ENCODE measurements at regions not wholly inside any gene's neighbourhood (a gene's known extent, or its start where the extent isn't known, plus 50 kb on each side); places are given as distances from the start of the nearest gene placed in this dataset.

- Histone ChIP-seq H3K36me3 (ENCODE audit: control insufficient read depth in 2 of 3, insufficient read depth in 3 of 3, low read length in 3 of 3) (no peaks in the 10 kb centered on the region), H3K27ac (ENCODE audit: low read depth, low read length) (no peak overlapping the region), H3K27me3 (ENCODE audit: control insufficient read depth in 2 of 2, insufficient read depth in 2 of 2, low read length in 2 of 2) (no peaks in the 10 kb centered on the region), H3K4me1 (ENCODE audit: control insufficient read depth in 2 of 2, insufficient read depth in 2 of 2, low read length in 2 of 2) (no peaks in the 10 kb centered on the region), H3K4me3 (ENCODE audit: low read length) (no peak overlapping the region), H3K9me3 (ENCODE audit: control insufficient read depth in 2 of 3, low read length in 3 of 3) (no peaks in the 10 kb centered on the region)
- intact Hi-C loops (cut with micrococcal nuclease), result no loop called here
- POLR2A ChIA-PET, result no interaction called here
- Mint-ChIP-seq H3K9me3 (peaks cover 0 to 5% (median 0%) of the 10 kb centered on the region in 11 donors), H3K4me1 (no peaks in the 10 kb centered on the region), H3K4me3 (no peak overlapping the region), H3K36me3 (no peaks in the 10 kb centered on the region), H3K27me3 (no peaks in the 10 kb centered on the region), H3K27ac (no peak overlapping the region)
- DNase-seq, result no peak
- CTCF ChIA-PET, result no interaction called here
- ATAC-seq, result no peak
These were observed 547.2 kb downstream of the MAT2B start for GRCh38 chr5:164052536-164053093.

GRCh38 chr5:164053123-164053522 is 547.7 kb downstream of the MAT2B start:
- no peak overlapping the region for H3K4me3 ChIP-seq (ENCODE audit: low read length)
- H3K4me3 Mint-ChIP-seq, result no peak overlapping the region
- H3K27ac Mint-ChIP-seq, result no peak overlapping the region
- DNase-seq, result no peak
- ATAC-seq, result no peak
- H3K4me1 ChIP-seq (ENCODE audit: control insufficient read depth in 2 of 2, insufficient read depth in 2 of 2, low read length in 2 of 2), result no peaks in the 10 kb centered on the region
- H3K36me3 Mint-ChIP-seq, result no peaks in the 10 kb centered on the region
- no peak overlapping the region for H3K27ac ChIP-seq (ENCODE audit: low read depth, low read length)
- H3K4me1 Mint-ChIP-seq, result no peaks in the 10 kb centered on the region
- peaks cover 0 to 5% (median 0%) of the 10 kb centered on the region in 11 donors for H3K9me3 Mint-ChIP-seq
- intact Hi-C loops (cut with micrococcal nuclease), result no loop called here
- no peaks in the 10 kb centered on the region for H3K27me3 ChIP-seq (ENCODE audit: control insufficient read depth in 2 of 2, insufficient read depth in 2 of 2, low read length in 2 of 2)
- H3K27me3 Mint-ChIP-seq, result no peaks in the 10 kb centered on the region
- ChIA-PET CTCF (no interaction called here), POLR2A (no interaction called here)
- no peaks in the 10 kb centered on the region for H3K36me3 ChIP-seq (ENCODE audit: control insufficient read depth in 2 of 3, insufficient read depth in 3 of 3, low read length in 3 of 3)
- H3K9me3 ChIP-seq (ENCODE audit: control insufficient read depth in 2 of 3, low read length in 3 of 3), result no peaks in the 10 kb centered on the region

- no peaks in the 10 kb centered on the region for H3K27me3 Mint-ChIP-seq
- H3K4me3 Mint-ChIP-seq, result no peak overlapping the region
- Histone ChIP-seq H3K9me3 (ENCODE audit: control insufficient read depth in 2 of 3, low read length in 3 of 3) (no peaks in the 10 kb centered on the region), H3K4me1 (ENCODE audit: control insufficient read depth in 2 of 2, insufficient read depth in 2 of 2, low read length in 2 of 2) (no peaks in the 10 kb centered on the region), H3K27me3 (ENCODE audit: control insufficient read depth in 2 of 2, insufficient read depth in 2 of 2, low read length in 2 of 2) (no peaks in the 10 kb centered on the region), H3K36me3 (ENCODE audit: control insufficient read depth in 2 of 3, insufficient read depth in 3 of 3, low read length in 3 of 3) (no peaks in the 10 kb centered on the region), H3K27ac (ENCODE audit: low read depth, low read length) (no peak overlapping the region), H3K4me3 (ENCODE audit: low read length) (no peak overlapping the region)
- ChIA-PET POLR2A (no interaction called here), CTCF (no interaction called here)
- ATAC-seq (no peak), DNase-seq (no peak)
- peaks cover 0 to 10% (median 0%) of the 10 kb centered on the region in 11 donors for H3K9me3 Mint-ChIP-seq
- H3K4me1 Mint-ChIP-seq, result no peaks in the 10 kb centered on the region
- no peak overlapping the region for H3K27ac Mint-ChIP-seq
- intact Hi-C loops (cut with micrococcal nuclease), result no loop called here
- no peaks in the 10 kb centered on the region for H3K36me3 Mint-ChIP-seq
These were observed 549.0 kb downstream of the MAT2B start for GRCh38 chr5:164054461-164054860.

GRCh38 chr5:164057121-164057520 is 551.7 kb downstream of the MAT2B start:
- H3K4me3 Mint-ChIP-seq, result no peak overlapping the region
- no peaks in the 10 kb centered on the region for H3K36me3 Mint-ChIP-seq
- DNase-seq (no peak), ATAC-seq (no peak)
- H3K27ac Mint-ChIP-seq, result no peak overlapping the region
- H3K9me3 Mint-ChIP-seq, result peaks cover 0 to 20% (median 0%) of the 10 kb centered on the region in 11 donors
- CTCF ChIA-PET, result no interaction called here
- no peaks in the 10 kb centered on the region for H3K4me1 ChIP-seq (ENCODE audit: control insufficient read depth in 2 of 2, insufficient read depth in 2 of 2, low read length in 2 of 2)
- H3K9me3 ChIP-seq (ENCODE audit: control insufficient read depth in 2 of 3, low read length in 3 of 3), result no peaks in the 10 kb centered on the region
- POLR2A ChIA-PET, result no interaction called here
- no peaks in the 10 kb centered on the region for H3K27me3 Mint-ChIP-seq
- intact Hi-C loops (cut with micrococcal nuclease), result no loop called here
- no peaks in the 10 kb centered on the region for H3K4me1 Mint-ChIP-seq
- no peak overlapping the region for H3K4me3 ChIP-seq (ENCODE audit: low read length)
- H3K27ac ChIP-seq (ENCODE audit: low read depth, low read length), result no peak overlapping the region
- H3K27me3 ChIP-seq (ENCODE audit: control insufficient read depth in 2 of 2, insufficient read depth in 2 of 2, low read length in 2 of 2), result no peaks in the 10 kb centered on the region
- no peaks in the 10 kb centered on the region for H3K36me3 ChIP-seq (ENCODE audit: control insufficient read depth in 2 of 3, insufficient read depth in 3 of 3, low read length in 3 of 3)

- POLR2A ChIA-PET, result no interaction called here
- DNase-seq, result no peak
- Histone ChIP-seq H3K4me3 (ENCODE audit: low read length) (no peak overlapping the region), H3K36me3 (ENCODE audit: control insufficient read depth in 2 of 3, insufficient read depth in 3 of 3, low read length in 3 of 3) (no peaks in the 10 kb centered on the region), H3K27me3 (ENCODE audit: control insufficient read depth in 2 of 2, insufficient read depth in 2 of 2, low read length in 2 of 2) (no peaks in the 10 kb centered on the region), H3K4me1 (ENCODE audit: control insufficient read depth in 2 of 2, insufficient read depth in 2 of 2, low read length in 2 of 2) (no peaks in the 10 kb centered on the region), H3K27ac (ENCODE audit: low read depth, low read length) (no peak overlapping the region), H3K9me3 (ENCODE audit: control insufficient read depth in 2 of 3, low read length in 3 of 3) (no peaks in the 10 kb centered on the region)
- Mint-ChIP-seq H3K9me3 (peaks cover 0 to 20% (median 0%) of the 10 kb centered on the region in 11 donors), H3K27ac (no peak overlapping the region), H3K27me3 (no peaks in the 10 kb centered on the region), H3K4me1 (no peaks in the 10 kb centered on the region), H3K36me3 (no peaks in the 10 kb centered on the region), H3K4me3 (no peak overlapping the region)
- CTCF ChIA-PET, result no interaction called here
- intact Hi-C loops (cut with micrococcal nuclease), result no loop called here
- no peak for ATAC-seq
These were observed 553.2 kb downstream of the MAT2B start for GRCh38 chr5:164058621-164059020.

GRCh38 chr5:164059471-164059870 is 554.1 kb downstream of the MAT2B start:
- H3K4me3 ChIP-seq (ENCODE audit: low read length), result no peak overlapping the region
- POLR2A ChIA-PET, result no interaction called here
- Mint-ChIP-seq H3K9me3 (peaks cover 0 to 20% (median 0%) of the 10 kb centered on the region in 11 donors), H3K4me3 (no peak overlapping the region), H3K27ac (no peak overlapping the region), H3K4me1 (no peaks in the 10 kb centered on the region), H3K27me3 (no peaks in the 10 kb centered on the region), H3K36me3 (no peaks in the 10 kb centered on the region)
- no peaks in the 10 kb centered on the region for H3K27me3 ChIP-seq (ENCODE audit: control insufficient read depth in 2 of 2, insufficient read depth in 2 of 2, low read length in 2 of 2)
- H3K36me3 ChIP-seq (ENCODE audit: control insufficient read depth in 2 of 3, insufficient read depth in 3 of 3, low read length in 3 of 3), result no peaks in the 10 kb centered on the region
- H3K27ac ChIP-seq (ENCODE audit: low read depth, low read length), result no peak overlapping the region
- ATAC-seq (no peak), DNase-seq (no peak)
- H3K9me3 ChIP-seq (ENCODE audit: control insufficient read depth in 2 of 3, low read length in 3 of 3), result no peaks in the 10 kb centered on the region
- intact Hi-C loops (cut with micrococcal nuclease), result no loop called here
- CTCF ChIA-PET, result no interaction called here
- no peaks in the 10 kb centered on the region for H3K4me1 ChIP-seq (ENCODE audit: control insufficient read depth in 2 of 2, insufficient read depth in 2 of 2, low read length in 2 of 2)

- no peaks in the 10 kb centered on the region for H3K27me3 ChIP-seq (ENCODE audit: control insufficient read depth in 2 of 2, insufficient read depth in 2 of 2, low read length in 2 of 2)
- H3K9me3 ChIP-seq (ENCODE audit: control insufficient read depth in 2 of 3, low read length in 3 of 3), result no peaks in the 10 kb centered on the region
- Mint-ChIP-seq H3K4me1 (no peaks in the 10 kb centered on the region), H3K27me3 (no peaks in the 10 kb centered on the region), H3K27ac (no peak overlapping the region), H3K4me3 (no peak overlapping the region), H3K36me3 (no peaks in the 10 kb centered on the region), H3K9me3 (peaks cover 0 to 19% (median 0%) of the 10 kb centered on the region in 11 donors)
- H3K4me3 ChIP-seq (ENCODE audit: low read length), result no peak overlapping the region
- ChIA-PET CTCF (no interaction called here), POLR2A (no interaction called here)
- DNase-seq (no peak), ATAC-seq (no peak)
- no peaks in the 10 kb centered on the region for H3K4me1 ChIP-seq (ENCODE audit: control insufficient read depth in 2 of 2, insufficient read depth in 2 of 2, low read length in 2 of 2)
- intact Hi-C loops (cut with micrococcal nuclease), result no loop called here
- no peak overlapping the region for H3K27ac ChIP-seq (ENCODE audit: low read depth, low read length)
- H3K36me3 ChIP-seq (ENCODE audit: control insufficient read depth in 2 of 3, insufficient read depth in 3 of 3, low read length in 3 of 3), result no peaks in the 10 kb centered on the region
These were observed 555.5 kb downstream of the MAT2B start for GRCh38 chr5:164060786-164061355.

Data from naive thymus-derived CD4-positive, alpha-beta T cell (primary cell).